ENCODE measurements at regions not wholly inside any gene's neighbourhood (a gene's known extent, or its start where the extent isn't known, plus 50 kb on each side); places are given as distances from the start of the nearest gene placed in this dataset.
"Not testable (repeated sequence)": the region's sequence is repeated elsewhere in the genome, so short reads cannot be mapped to it uniquely, and the experiment has no call there.

DNA sequence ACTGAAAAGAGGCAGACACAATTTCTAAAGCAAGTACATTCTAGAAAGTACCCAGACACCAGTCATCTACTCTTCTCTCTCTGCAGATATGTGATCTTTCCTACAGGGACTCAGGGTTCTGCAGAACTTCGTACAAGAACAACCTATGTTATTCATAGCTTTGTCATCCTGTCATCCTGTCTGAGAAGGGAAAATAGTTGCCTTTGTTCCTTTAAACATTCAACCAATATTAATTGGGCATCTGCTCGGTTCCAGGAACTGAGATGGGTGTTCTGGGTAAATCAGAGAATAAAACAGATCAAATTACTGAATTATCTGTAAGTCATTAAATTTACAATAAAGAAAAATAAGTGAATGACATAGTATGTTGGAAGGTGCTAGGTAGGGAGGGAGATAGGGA lies 504.9 kb downstream of the MATN1 start:
- no peak overlapping the region for H3K27ac ChIP-seq (ENCODE audit: insufficient read depth, low read length, poor library complexity, severe bottlenecking)
- H3K27me3 ChIP-seq (ENCODE audit: control insufficient read depth, insufficient read depth, low read length): peaks cover 3% of the 10 kb centered on the region
- H3K4me1 ChIP-seq (ENCODE audit: control insufficient read depth, insufficient read depth, low read length, poor library complexity, severe bottlenecking): no peaks in the 10 kb centered on the region
- ATAC-seq (ENCODE audit: low read depth in 2 of 2): no peak
- Mint-ChIP-seq H3K27ac (no peak overlapping the region), H3K27me3 (peaks cover 14% of the 10 kb centered on the region), H3K36me3 (no peaks in the 10 kb centered on the region), H3K9me3 (peaks cover 0 to 2% (median 0%) of the 10 kb centered on the region in 7 donors), H3K4me3 (no peak overlapping the region), H3K4me1 (no peaks in the 10 kb centered on the region)
- no peak overlapping the region for H3K4me3 ChIP-seq (ENCODE audit: low read depth, low read length)
- no peak for DNase-seq
- no peaks in the 10 kb centered on the region for H3K36me3 ChIP-seq (ENCODE audit: control insufficient read depth, insufficient read depth, low read length)
- H3K9me3 ChIP-seq (ENCODE audit: control insufficient read depth in 2 of 2, low read length in 2 of 2): no peaks in the 10 kb centered on the region

DNA sequence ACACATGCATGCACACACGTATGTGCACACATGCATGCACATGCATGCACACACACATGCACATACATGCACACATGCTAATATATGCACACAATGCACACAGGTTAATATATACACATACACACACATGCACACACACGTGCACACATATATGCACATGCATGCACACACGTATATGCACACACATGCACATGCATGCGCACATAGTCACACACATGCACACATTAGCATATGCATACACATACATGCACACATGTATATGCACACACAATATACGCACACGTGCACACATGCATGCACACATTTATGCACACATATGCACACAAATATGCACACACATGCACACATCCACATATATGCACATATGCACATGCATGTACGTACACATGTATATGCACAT lies 506.8 kb downstream of the MATN1 start:
- H3K27ac Mint-ChIP-seq: no peak overlapping the region
- H3K27me3 Mint-ChIP-seq: peaks cover 12% of the 10 kb centered on the region
- Histone ChIP-seq H3K9me3 (ENCODE audit: control insufficient read depth in 2 of 2, low read length in 2 of 2) (no peaks in the 10 kb centered on the region), H3K27me3 (ENCODE audit: control insufficient read depth, insufficient read depth, low read length) (peaks cover 3% of the 10 kb centered on the region), H3K4me1 (ENCODE audit: control insufficient read depth, insufficient read depth, low read length, poor library complexity, severe bottlenecking) (no peaks in the 10 kb centered on the region), H3K27ac (ENCODE audit: insufficient read depth, low read length, poor library complexity, severe bottlenecking) (no peak overlapping the region), H3K4me3 (ENCODE audit: low read depth, low read length) (no peak overlapping the region), H3K36me3 (ENCODE audit: control insufficient read depth, insufficient read depth, low read length) (no peaks in the 10 kb centered on the region)
- H3K9me3 Mint-ChIP-seq: peaks cover 0 to 2% (median 0%) of the 10 kb centered on the region in 7 donors
- no peak for DNase-seq
- H3K4me3 Mint-ChIP-seq: no peak overlapping the region
- ATAC-seq (ENCODE audit: low read depth in 2 of 2): no peak
- no peaks in the 10 kb centered on the region for H3K4me1 Mint-ChIP-seq
- no peaks in the 10 kb centered on the region for H3K36me3 Mint-ChIP-seq

- H3K4me3 Mint-ChIP-seq: no peak overlapping the region
- H3K27ac Mint-ChIP-seq: no peak overlapping the region
- peaks cover 9% of the 10 kb centered on the region for H3K27me3 Mint-ChIP-seq
- Histone ChIP-seq H3K36me3 (ENCODE audit: control insufficient read depth, insufficient read depth, low read length) (no peaks in the 10 kb centered on the region), H3K27me3 (ENCODE audit: control insufficient read depth, insufficient read depth, low read length) (no peaks in the 10 kb centered on the region), H3K9me3 (ENCODE audit: control insufficient read depth in 2 of 2, low read length in 2 of 2) (no peaks in the 10 kb centered on the region), H3K4me3 (ENCODE audit: low read depth, low read length) (no peak overlapping the region), H3K27ac (ENCODE audit: insufficient read depth, low read length, poor library complexity, severe bottlenecking) (no peak overlapping the region), H3K4me1 (ENCODE audit: control insufficient read depth, insufficient read depth, low read length, poor library complexity, severe bottlenecking) (no peaks in the 10 kb centered on the region)
- no peaks in the 10 kb centered on the region for H3K36me3 Mint-ChIP-seq
- ATAC-seq (ENCODE audit: low read depth in 2 of 2) (no peak), DNase-seq (no peak)
- no peaks in the 10 kb centered on the region for H3K4me1 Mint-ChIP-seq
- H3K9me3 Mint-ChIP-seq: peaks cover 0 to 5% (median 0%) of the 10 kb centered on the region in 7 donors
These were observed 509.4 kb downstream of the MATN1 start for GRCh38 chr1:30213936-30214335.

GRCh38 chr1:30207962-30208361 lies 515.4 kb downstream of the MATN1 start:
- not testable (repeated sequence) for H3K27ac Mint-ChIP-seq

DNA sequence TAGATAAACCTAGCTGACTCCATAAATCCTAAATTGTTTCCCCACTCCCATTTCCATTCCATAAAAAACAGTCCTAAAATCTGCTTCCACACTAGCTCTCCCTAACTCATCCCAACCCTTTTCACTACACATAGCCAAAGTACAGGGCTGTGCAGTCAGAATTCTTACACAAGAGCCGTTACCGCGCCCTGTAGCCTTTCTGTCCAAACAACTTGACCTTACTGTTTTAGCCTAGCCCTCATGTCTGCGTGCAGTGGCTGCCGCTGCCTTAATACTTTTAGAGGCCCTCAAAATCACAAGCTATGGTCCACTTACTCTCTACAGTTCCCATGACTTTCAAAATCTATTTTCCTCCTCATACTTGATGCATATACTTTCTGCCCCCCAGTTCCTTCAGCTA lies 516.8 kb downstream of the MATN1 start:
- not testable (repeated sequence) for H3K4me3 ChIP-seq (ENCODE audit: low read depth, low read length); H3K4me1 Mint-ChIP-seq; H3K4me1 ChIP-seq (ENCODE audit: control insufficient read depth, insufficient read depth, low read length, poor library complexity, severe bottlenecking); ATAC-seq (ENCODE audit: low read depth in 2 of 2); H3K9me3 ChIP-seq (ENCODE audit: control insufficient read depth in 2 of 2, low read length in 2 of 2); H3K36me3 ChIP-seq (ENCODE audit: control insufficient read depth, insufficient read depth, low read length); H3K27me3 Mint-ChIP-seq; H3K27ac Mint-ChIP-seq; H3K36me3 Mint-ChIP-seq; H3K9me3 Mint-ChIP-seq; H3K4me3 Mint-ChIP-seq; H3K27ac ChIP-seq (ENCODE audit: insufficient read depth, low read length, poor library complexity, severe bottlenecking); DNase-seq; H3K27me3 ChIP-seq (ENCODE audit: control insufficient read depth, insufficient read depth, low read length)

More at GRCh38 chr1:30207962-30208361, 515.4 kb downstream of the MATN1 start:
- H3K4me1 Mint-ChIP-seq; H3K27me3 Mint-ChIP-seq; H3K27me3 ChIP-seq (ENCODE audit: control insufficient read depth, insufficient read depth, low read length); H3K36me3 ChIP-seq (ENCODE audit: control insufficient read depth, insufficient read depth, low read length); H3K9me3 ChIP-seq (ENCODE audit: control insufficient read depth in 2 of 2, low read length in 2 of 2); H3K27ac ChIP-seq (ENCODE audit: insufficient read depth, low read length, poor library complexity, severe bottlenecking); H3K36me3 Mint-ChIP-seq; H3K4me3 ChIP-seq (ENCODE audit: low read depth, low read length); H3K4me3 Mint-ChIP-seq; H3K4me1 ChIP-seq (ENCODE audit: control insufficient read depth, insufficient read depth, low read length, poor library complexity, severe bottlenecking); H3K9me3 Mint-ChIP-seq; DNase-seq; ATAC-seq (ENCODE audit: low read depth in 2 of 2): not testable (repeated sequence)

- H3K4me3 Mint-ChIP-seq; ATAC-seq (ENCODE audit: low read depth in 2 of 2); DNase-seq; H3K4me3 ChIP-seq (ENCODE audit: low read depth, low read length); H3K27ac Mint-ChIP-seq; H3K27ac ChIP-seq (ENCODE audit: insufficient read depth, low read length, poor library complexity, severe bottlenecking); H3K9me3 Mint-ChIP-seq; H3K9me3 ChIP-seq (ENCODE audit: control insufficient read depth in 2 of 2, low read length in 2 of 2); H3K4me1 ChIP-seq (ENCODE audit: control insufficient read depth, insufficient read depth, low read length, poor library complexity, severe bottlenecking); H3K27me3 ChIP-seq (ENCODE audit: control insufficient read depth, insufficient read depth, low read length); H3K36me3 Mint-ChIP-seq; H3K36me3 ChIP-seq (ENCODE audit: control insufficient read depth, insufficient read depth, low read length); H3K27me3 Mint-ChIP-seq; H3K4me1 Mint-ChIP-seq: not testable (repeated sequence)
These were observed 518.5 kb downstream of the MATN1 start for GRCh38 chr1:30204916-30205315.

- Mint-ChIP-seq H3K4me3 (no peak overlapping the region), H3K4me1 (peaks cover 0 to 4% (median 0%) of the 10 kb centered on the region in 4 donors), H3K27ac (no peak overlapping the region), H3K9me3 (peaks cover 0 to 6% (median 0%) of the 10 kb centered on the region in 7 donors), H3K27me3 (peaks cover 14% of the 10 kb centered on the region), H3K36me3 (no peaks in the 10 kb centered on the region)
- DNase-seq: no peak
- Histone ChIP-seq H3K27me3 (ENCODE audit: control insufficient read depth, insufficient read depth, low read length) (no peaks in the 10 kb centered on the region), H3K9me3 (ENCODE audit: control insufficient read depth in 2 of 2, low read length in 2 of 2) (peaks cover 0 to 5% of the 10 kb centered on the region in 2 experiments), H3K4me1 (ENCODE audit: control insufficient read depth, insufficient read depth, low read length, poor library complexity, severe bottlenecking) (no peaks in the 10 kb centered on the region), H3K36me3 (ENCODE audit: control insufficient read depth, insufficient read depth, low read length) (no peaks in the 10 kb centered on the region), H3K27ac (ENCODE audit: insufficient read depth, low read length, poor library complexity, severe bottlenecking) (no peak overlapping the region), H3K4me3 (ENCODE audit: low read depth, low read length) (no peak overlapping the region)
- no peak for ATAC-seq (ENCODE audit: low read depth in 2 of 2)
These were observed 522.4 kb downstream of the MATN1 start for GRCh38 chr1:30201015-30201414.

DNA sequence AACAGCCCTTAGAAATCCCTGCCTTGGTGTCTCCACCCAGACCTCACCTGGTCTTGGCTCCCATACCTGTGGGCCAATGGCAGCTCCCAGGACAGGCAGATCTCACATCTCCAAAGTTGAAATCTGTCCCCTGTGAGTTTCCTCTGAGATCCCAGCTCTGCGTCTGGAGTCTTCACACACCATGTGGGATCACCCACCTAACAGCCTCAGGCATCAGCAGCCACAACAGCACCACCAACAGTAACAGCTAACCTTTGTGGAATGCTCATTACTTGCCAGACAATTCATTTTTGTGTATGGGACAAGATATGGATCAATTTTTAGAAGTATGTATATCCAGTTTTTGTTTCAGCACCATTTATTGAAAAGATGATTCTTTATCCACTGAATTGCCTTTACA lies 523.2 kb downstream of the MATN1 start:
- Mint-ChIP-seq H3K4me1 (peaks cover 0 to 4% (median 0%) of the 10 kb centered on the region in 4 donors), H3K9me3 (peaks cover 0 to 6% (median 0%) of the 10 kb centered on the region in 7 donors), H3K4me3 (no peak overlapping the region), H3K36me3 (no peaks in the 10 kb centered on the region), H3K27me3 (peaks cover 14% of the 10 kb centered on the region), H3K27ac (no peak overlapping the region)
- no peaks in the 10 kb centered on the region for H3K36me3 ChIP-seq (ENCODE audit: control insufficient read depth, insufficient read depth, low read length)
- H3K4me3 ChIP-seq (ENCODE audit: low read depth, low read length): no peak overlapping the region
- no peak for DNase-seq
- H3K9me3 ChIP-seq (ENCODE audit: control insufficient read depth in 2 of 2, low read length in 2 of 2): peaks cover 0 to 5% of the 10 kb centered on the region in 2 experiments
- no peak for ATAC-seq (ENCODE audit: low read depth in 2 of 2)
- no peak overlapping the region for H3K27ac ChIP-seq (ENCODE audit: insufficient read depth, low read length, poor library complexity, severe bottlenecking)
- H3K4me1 ChIP-seq (ENCODE audit: control insufficient read depth, insufficient read depth, low read length, poor library complexity, severe bottlenecking): no peaks in the 10 kb centered on the region
- H3K27me3 ChIP-seq (ENCODE audit: control insufficient read depth, insufficient read depth, low read length): no peaks in the 10 kb centered on the region
